Colon (tissue), 2 donors: ENCODE measurements at regions not wholly inside any gene's neighbourhood (a gene's known extent, or its start where the extent isn't known, plus 50 kb on each side); places are given as distances from the start of the nearest gene placed in this dataset.

ENCODE experiments used
- FAIRE-seq: peaks from 2 replicates; lab custom pipeline; 2012; peaks lifted over from hg19 to GRCh38; lab: Jason Lieb, UNC
- donor health status: control.
- donor health status: control.

GRCh38 chr12:86376052-86376451 is 119.9 kb upstream of the MGAT4C start:
- FAIRE-seq: no peak

- FAIRE-seq: no peak
These were observed 117.6 kb upstream of the MGAT4C start for GRCh38 chr12:86373813-86374212.

GRCh38 chr12:86367137-86367536 is 110.9 kb upstream of the MGAT4C start:
- no peak for FAIRE-seq

GRCh38 chr12:86349196-86349595 is 93.0 kb upstream of the MGAT4C start:
- FAIRE-seq: no peak

GRCh38 chr12:86333955-86334522 is 77.8 kb upstream of the MGAT4C start:
- FAIRE-seq: no peak

GRCh38 chr12:86331457-86331856 is 75.3 kb upstream of the MGAT4C start:
- no peak for FAIRE-seq

- no peak for FAIRE-seq
These were observed 74.8 kb upstream of the MGAT4C start for GRCh38 chr12:86331012-86331411.

- FAIRE-seq: no peak
These were observed 56.0 kb upstream of the MGAT4C start for GRCh38 chr12:86312232-86312631.
